Right cardiac atrium (tissue), 5 donors: ENCODE measurements at regions not wholly inside any gene's neighbourhood (a gene's known extent, or its start where the extent isn't known, plus 50 kb on each side); places are given as distances from the start of the nearest gene placed in this dataset.
A peak's percentile ranks its signal among the peaks of the same experiment; 100 is the strongest.
"Not testable (repeated sequence)": the region's sequence is repeated elsewhere in the genome, so short reads cannot be mapped to it uniquely, and the experiment has no call there.

Experiments used
- ATAC-seq, 2 donors: fragments of 200-7000 bp; cut with Tn5 transposase; one replicate each; pipeline versions ENCODE4 v1.8.0 to v1.9.1; 2020; ENCODE audit warnings: moderate library complexity in 2 of 2, mild to moderate bottlenecking in 1 of 2
- DNase-seq, 3 donors: peaks; one replicate each; pipeline ENCODE4 v3.0.0-alpha.2; 2020
- H3K27ac ChIP-seq: one replicate; pipeline ENCODE4 v1.5.1; 2013; ENCODE audit warnings: mild to moderate bottlenecking, low read length, control low read depth, moderate library complexity
- H3K27me3 ChIP-seq: one replicate; pipeline ENCODE4 v1.6.1; 2013; ENCODE audit not compliant: control insufficient read depth, insufficient read depth
- H3K4me1 ChIP-seq: one replicate; pipeline ENCODE4 v1.6.1; 2013; ENCODE audit warnings: low read length; ENCODE audit not compliant: control insufficient read depth, insufficient read depth
- H3K4me3 ChIP-seq: one replicate; pipeline ENCODE4 v1.5.1; 2013; ENCODE audit warnings: low read length, control low read depth
- H3K9me3 ChIP-seq: one replicate; pipeline ENCODE4 v1.6.1; 2013; ENCODE audit warnings: low read length; ENCODE audit not compliant: control insufficient read depth
- WGBS: extraction: QIAGEN DNeasy Blood & Tissue Kit; methylation state at CpG from one replicate; pipeline ENCODE4 v1.1.7; 2013; 5-methylcytosine and 5-hydroxymethylcytosine counted together
- intact Hi-C, 4 donors: fragments of 100-400 bp; cut with DNase I; formaldehyde crosslinking; loops; one replicate each; pipeline versions ENCODE4 v1.11.0 to v1.14.0; 2022 to 2023
- donor health status: healthy with polysubstance abuse.
- donor health status: DM: no; HTN: yes; CAD: no.
- donor health status: DM: no; HTN: no; CAD: no.
- donor health status: DM: no; HTN: yes; CAD: no; lungs with severe emphysema.
- donor health status: DM: yes; HTN: yes; CAD: no.

DNA sequence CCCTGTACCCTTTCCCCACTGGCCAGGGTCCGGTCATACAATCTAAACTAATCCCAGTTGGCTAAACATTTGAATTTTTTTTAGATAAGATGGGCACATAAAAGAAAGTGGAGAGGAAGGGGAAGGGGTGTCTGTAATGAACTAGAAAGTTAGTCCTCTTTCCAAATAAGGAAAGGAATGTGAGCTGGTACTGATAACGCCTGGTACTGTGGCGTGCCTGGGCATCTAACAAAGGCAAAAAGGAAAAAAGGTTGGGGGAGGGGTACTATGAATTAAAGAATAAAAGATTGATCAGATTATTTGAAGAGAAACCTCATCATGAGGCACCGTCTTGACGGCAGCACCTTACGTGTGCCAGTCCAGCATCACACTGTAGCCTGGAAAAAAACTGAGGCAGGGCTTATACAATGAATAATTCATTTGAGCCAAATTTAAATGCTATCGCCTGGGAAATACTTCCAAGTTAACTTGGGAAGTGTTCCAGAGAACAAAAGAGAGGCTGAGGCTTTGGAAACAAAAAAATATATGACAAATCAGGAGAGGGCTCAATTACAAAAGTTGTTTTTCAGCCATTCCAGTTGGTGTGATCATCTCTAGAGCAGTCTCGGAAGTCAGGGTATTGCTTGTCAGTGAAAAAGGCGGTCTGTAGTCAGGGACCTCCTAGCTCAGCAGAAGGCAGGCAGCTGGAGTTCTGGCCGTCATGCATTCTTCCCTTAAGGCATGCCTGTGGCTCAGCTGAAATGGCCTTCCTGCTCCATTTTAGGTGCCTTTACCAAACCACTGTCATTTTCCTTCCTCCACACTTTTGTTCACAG is 103.9 kb upstream of the MTLN start:
- DNase-seq, H3K27me3 ChIP-seq, H3K9me3 ChIP-seq, H3K27ac ChIP-seq, H3K4me1 ChIP-seq, intact Hi-C loops, H3K4me3 ChIP-seq: not testable (repeated sequence)
- peak; percentile 93 to 95 for ATAC-seq
- WGBS: no CpG with 5 or more reads among the region's 10 CpGs

GRCh38 chr2:110315054-110315820 is 102.9 kb upstream of the MTLN start:
- DNase-seq, intact Hi-C loops, H3K4me3 ChIP-seq, H3K27me3 ChIP-seq, H3K9me3 ChIP-seq, H3K4me1 ChIP-seq, H3K27ac ChIP-seq, ATAC-seq: not testable (repeated sequence)
- no CpG with 5 or more reads among the region's 9 CpGs for WGBS

- intact Hi-C loops, H3K4me3 ChIP-seq, DNase-seq, H3K27me3 ChIP-seq, H3K27ac ChIP-seq, ATAC-seq, H3K4me1 ChIP-seq, H3K9me3 ChIP-seq: not testable (repeated sequence)
- 99% methylated on average over 2 of the region's 10 CpGs for WGBS
Observed at GRCh38 chr2:110314472-110314871, 102.1 kb upstream of the MTLN start.

DNA sequence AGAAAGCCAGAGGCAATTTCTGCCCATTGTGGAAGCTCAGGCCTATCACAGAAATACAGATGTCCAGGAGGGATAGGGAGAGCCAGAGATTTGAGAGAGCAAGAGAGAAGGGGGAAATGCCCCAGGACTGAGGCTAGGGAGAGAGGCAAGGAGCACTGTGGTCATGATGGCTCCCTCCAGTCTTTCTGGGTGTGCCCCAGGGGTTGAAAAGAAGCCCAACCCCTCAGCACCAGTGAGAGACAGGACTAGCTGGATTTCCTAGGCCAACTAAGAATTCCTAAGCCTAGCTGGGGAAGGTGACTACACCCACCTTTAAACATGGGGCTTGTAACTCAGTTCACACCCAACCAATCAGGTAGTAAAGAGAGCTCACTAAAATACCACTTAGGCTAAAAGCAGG is 100.7 kb upstream of the MTLN start:
- H3K4me1 ChIP-seq, DNase-seq, intact Hi-C loops, ATAC-seq, H3K27ac ChIP-seq, H3K4me3 ChIP-seq, H3K27me3 ChIP-seq, H3K9me3 ChIP-seq: not testable (repeated sequence)

DNA sequence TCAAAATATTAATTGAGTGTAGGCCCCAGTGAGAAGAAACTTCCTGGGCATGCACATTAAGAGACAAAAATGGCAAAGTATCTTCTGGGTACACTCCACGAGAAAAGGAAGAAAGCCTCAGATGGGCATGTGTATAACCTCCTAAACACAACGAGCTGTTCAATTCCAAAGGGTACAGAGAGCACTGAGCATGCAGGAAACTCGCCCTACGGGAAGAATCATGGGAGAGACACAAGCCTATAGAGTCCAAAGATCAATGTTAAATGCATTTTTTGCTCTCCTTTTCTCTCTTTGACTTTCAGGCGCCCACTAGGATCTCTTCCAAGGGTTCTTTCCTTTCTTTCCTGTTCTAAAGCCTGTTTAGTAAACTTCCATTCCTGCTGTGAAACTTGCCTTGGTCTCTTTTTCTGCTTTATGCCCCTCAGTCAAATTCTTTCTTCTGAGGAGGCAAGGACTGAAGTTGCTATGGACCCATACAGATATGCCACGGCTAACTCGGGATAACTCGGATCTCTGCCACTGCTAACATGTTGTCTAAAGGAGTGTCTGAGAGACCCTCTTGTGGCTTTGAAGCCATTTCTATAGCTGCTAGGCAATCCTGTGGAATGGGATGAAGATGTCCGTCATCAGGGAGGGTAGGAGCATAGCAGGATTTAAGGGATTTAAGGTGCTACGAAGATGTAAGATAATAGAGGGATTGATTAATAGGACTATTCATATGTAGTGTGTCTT is 99.5 kb upstream of the MTLN start:
- not testable (repeated sequence) for H3K27ac ChIP-seq

DNA sequence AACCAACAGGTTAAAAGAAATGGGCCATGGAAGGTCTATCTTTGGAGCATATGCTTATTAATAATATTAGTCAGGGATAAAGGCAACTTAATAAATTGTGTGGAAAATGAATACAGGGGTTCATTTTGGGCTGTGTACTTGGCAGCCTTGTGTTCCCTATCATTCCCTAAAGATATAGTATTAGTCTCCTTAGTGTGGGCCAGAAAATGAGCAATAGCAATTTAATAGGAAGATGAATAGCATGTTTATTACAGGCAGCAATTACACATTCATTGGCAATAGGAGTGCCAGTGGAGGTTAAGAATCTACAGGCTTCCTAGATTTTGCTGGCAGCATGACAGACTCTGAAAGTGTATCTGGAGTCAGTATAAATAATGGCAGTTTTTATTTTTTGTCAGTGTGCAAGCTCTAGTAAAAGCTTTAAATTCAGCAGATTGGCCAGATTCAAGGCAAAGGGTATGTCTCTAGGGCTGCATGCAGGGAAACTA is 98.7 kb upstream of the MTLN start:
- H3K27ac ChIP-seq, H3K9me3 ChIP-seq, ATAC-seq: not testable (repeated sequence)

More for the DNA sequence above, 99.5 kb upstream of the MTLN start:
- H3K9me3 ChIP-seq, H3K4me1 ChIP-seq, H3K27me3 ChIP-seq, H3K4me3 ChIP-seq, intact Hi-C loops, DNase-seq, ATAC-seq: not testable (repeated sequence)
- WGBS: 90% methylated on average over 3 of the region's 10 CpGs

GRCh38 chr2:110308728-110309127 is 96.4 kb upstream of the MTLN start:
- H3K27ac ChIP-seq, DNase-seq, H3K4me3 ChIP-seq, H3K27me3 ChIP-seq, H3K9me3 ChIP-seq, H3K4me1 ChIP-seq, intact Hi-C loops: not testable (repeated sequence)
- ATAC-seq: peak in 1 of 2 donors; percentile 20
- 84% methylated on average over 2 of the region's 3 CpGs for WGBS

More for the DNA sequence above, 98.7 kb upstream of the MTLN start:
- intact Hi-C loops, DNase-seq, H3K27me3 ChIP-seq, H3K4me1 ChIP-seq, H3K4me3 ChIP-seq: not testable (repeated sequence)

DNA sequence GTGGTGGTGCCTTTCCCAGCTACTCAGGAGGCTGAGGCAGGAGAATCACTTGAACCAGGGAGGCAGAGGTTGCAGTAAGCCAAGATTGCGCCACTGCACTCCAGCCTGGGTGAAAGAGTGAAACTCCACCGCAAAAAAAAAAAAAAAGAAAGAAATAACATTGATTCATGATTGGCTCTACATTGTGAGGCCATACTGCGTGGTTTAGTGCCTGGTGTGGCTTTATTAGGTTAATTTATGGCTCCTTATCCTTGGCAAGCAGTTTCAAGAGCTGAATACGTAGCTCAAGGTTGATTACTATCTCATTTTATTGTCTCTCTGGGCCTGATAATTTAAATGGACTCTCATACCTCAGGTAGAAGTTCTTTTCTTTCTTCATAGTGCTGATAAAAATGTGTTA is 80.5 kb upstream of the MTLN start:
- H3K27me3 ChIP-seq, H3K4me3 ChIP-seq, DNase-seq, intact Hi-C loops, H3K4me1 ChIP-seq, H3K27ac ChIP-seq, H3K9me3 ChIP-seq, ATAC-seq: not testable (repeated sequence)
- WGBS: 100% methylated on average over 3 of the region's 4 CpGs

- H3K9me3 ChIP-seq, H3K27ac ChIP-seq, H3K4me1 ChIP-seq, H3K27me3 ChIP-seq, H3K4me3 ChIP-seq, intact Hi-C loops: not testable (repeated sequence)
- ATAC-seq (peak; percentile 47 to 59), DNase-seq (peak; percentile 13 to 46 (median 33))
- WGBS: 72% methylated on average over 6 of the region's 6 CpGs
Observed at GRCh38 chr2:110291909-110292579, 79.7 kb upstream of the MTLN start.

DNA sequence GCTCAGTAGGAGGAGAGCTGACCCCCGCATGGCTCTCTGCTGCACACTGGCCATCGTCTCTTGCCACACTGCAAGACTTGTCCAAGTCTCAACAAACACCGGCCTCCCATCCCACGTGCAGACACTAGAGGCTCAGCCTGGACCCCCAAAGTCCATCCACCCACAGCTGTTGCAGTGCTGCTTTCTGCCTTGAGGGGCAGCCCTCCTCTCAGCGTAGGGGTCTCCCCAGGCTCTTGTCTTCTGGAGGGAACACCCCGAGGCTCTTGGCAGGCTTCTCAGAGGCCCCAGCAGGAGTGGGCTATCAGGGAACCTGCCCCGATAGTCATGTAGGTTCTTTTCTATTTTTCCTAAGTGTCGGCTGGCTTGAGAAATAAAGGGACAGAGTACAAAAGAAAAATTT is 75.5 kb upstream of the MTLN start:
- H3K9me3 ChIP-seq, H3K4me1 ChIP-seq, DNase-seq, H3K4me3 ChIP-seq, intact Hi-C loops, H3K27me3 ChIP-seq, H3K27ac ChIP-seq, ATAC-seq: not testable (repeated sequence)
- no CpG with 5 or more reads among the region's 8 CpGs for WGBS
